ENCODE measurements at regions not wholly inside any gene's neighbourhood (a gene's known extent, or its start where the extent isn't known, plus 50 kb on each side); places are given as distances from the start of the nearest gene placed in this dataset.

- H3K27ac ChIP-seq (ENCODE audit: poor library complexity, severe bottlenecking): no peak overlapping the region
- H3K4me3 ChIP-seq (ENCODE audit: severe bottlenecking): no peak overlapping the region
- H3K4me1 ChIP-seq (ENCODE audit: insufficient read depth, poor library complexity, severe bottlenecking): no peaks in the 10 kb centered on the region
- ATAC-seq (ENCODE audit: low read depth) (no peak), DNase-seq (ENCODE audit: low spot score) (no peak)
- no peak for TF ChIP-seq CTCF (IDR thresholded peaks at IDR 0.05; ENCODE audit: poor library complexity, severe bottlenecking)
- H3K36me3 ChIP-seq (ENCODE audit: low read depth): no peaks in the 10 kb centered on the region
- no peaks in the 10 kb centered on the region for H3K9me3 ChIP-seq (ENCODE audit: severe bottlenecking)
- no peaks in the 10 kb centered on the region for H3K27me3 ChIP-seq (ENCODE audit: insufficient read depth, poor library complexity, severe bottlenecking)
These were observed 412.3 kb downstream of the BRD1 start for GRCh38 chr22:49415151-49415951.

GRCh38 chr22:49413551-49413950, 414.1 kb downstream of the BRD1 start:
- ATAC-seq (ENCODE audit: low read depth): no peak
- TF ChIP-seq CTCF (IDR thresholded peaks at IDR 0.05; ENCODE audit: poor library complexity, severe bottlenecking): no peak
- H3K27ac ChIP-seq (ENCODE audit: poor library complexity, severe bottlenecking): no peak overlapping the region
- no peaks in the 10 kb centered on the region for H3K4me1 ChIP-seq (ENCODE audit: insufficient read depth, poor library complexity, severe bottlenecking)
- H3K27me3 ChIP-seq (ENCODE audit: insufficient read depth, poor library complexity, severe bottlenecking): peaks cover 5% of the 10 kb centered on the region
- H3K4me3 ChIP-seq (ENCODE audit: severe bottlenecking): no peak overlapping the region
- DNase-seq (ENCODE audit: low spot score): no peak
- no peaks in the 10 kb centered on the region for H3K9me3 ChIP-seq (ENCODE audit: severe bottlenecking)
- H3K36me3 ChIP-seq (ENCODE audit: low read depth): no peaks in the 10 kb centered on the region

GRCh38 chr22:49413146-49413545, 414.5 kb downstream of the BRD1 start:
- H3K36me3 ChIP-seq (ENCODE audit: low read depth): no peaks in the 10 kb centered on the region
- no peaks in the 10 kb centered on the region for H3K4me1 ChIP-seq (ENCODE audit: insufficient read depth, poor library complexity, severe bottlenecking)
- H3K4me3 ChIP-seq (ENCODE audit: severe bottlenecking): no peak overlapping the region
- no peaks in the 10 kb centered on the region for H3K9me3 ChIP-seq (ENCODE audit: severe bottlenecking)
- no peak for ATAC-seq (ENCODE audit: low read depth)
- TF ChIP-seq CTCF (IDR thresholded peaks at IDR 0.05; ENCODE audit: poor library complexity, severe bottlenecking): no peak
- H3K27ac ChIP-seq (ENCODE audit: poor library complexity, severe bottlenecking): no peak overlapping the region
- H3K27me3 ChIP-seq (ENCODE audit: insufficient read depth, poor library complexity, severe bottlenecking): peaks cover 8% of the 10 kb centered on the region
- DNase-seq (ENCODE audit: low spot score): no peak

- ATAC-seq (ENCODE audit: low read depth): no peak
- Histone ChIP-seq H3K27me3 (ENCODE audit: insufficient read depth, poor library complexity, severe bottlenecking) (peaks cover 8% of the 10 kb centered on the region), H3K9me3 (ENCODE audit: severe bottlenecking) (no peaks in the 10 kb centered on the region), H3K36me3 (ENCODE audit: low read depth) (no peaks in the 10 kb centered on the region), H3K4me3 (ENCODE audit: severe bottlenecking) (no peak overlapping the region), H3K4me1 (ENCODE audit: insufficient read depth, poor library complexity, severe bottlenecking) (no peaks in the 10 kb centered on the region), H3K27ac (ENCODE audit: poor library complexity, severe bottlenecking) (no peak overlapping the region)
- DNase-seq (ENCODE audit: low spot score): no peak
- TF ChIP-seq CTCF (IDR thresholded peaks at IDR 0.05; ENCODE audit: poor library complexity, severe bottlenecking): no peak
These were observed 415.4 kb downstream of the BRD1 start for GRCh38 chr22:49412236-49412635.

- no peak for TF ChIP-seq CTCF (IDR thresholded peaks at IDR 0.05; ENCODE audit: poor library complexity, severe bottlenecking)
- Histone ChIP-seq H3K36me3 (ENCODE audit: low read depth) (no peaks in the 10 kb centered on the region), H3K4me3 (ENCODE audit: severe bottlenecking) (no peak overlapping the region), H3K27ac (ENCODE audit: poor library complexity, severe bottlenecking) (no peak overlapping the region), H3K27me3 (ENCODE audit: insufficient read depth, poor library complexity, severe bottlenecking) (peaks cover 8% of the 10 kb centered on the region), H3K9me3 (ENCODE audit: severe bottlenecking) (no peaks in the 10 kb centered on the region), H3K4me1 (ENCODE audit: insufficient read depth, poor library complexity, severe bottlenecking) (no peaks in the 10 kb centered on the region)
- ATAC-seq (ENCODE audit: low read depth): no peak
- no peak for DNase-seq (ENCODE audit: low spot score)
These were observed 416.4 kb downstream of the BRD1 start for GRCh38 chr22:49411236-49411635.
